Stomach (tissue), 8 donors: ENCODE measurements at regions not wholly inside any gene's neighbourhood (a gene's known extent, or its start where the extent isn't known, plus 50 kb on each side); places are given as distances from the start of the nearest gene placed in this dataset.

Experiments used
- DNase-seq, 2 donors: peaks; one replicate each; pipeline versions ENCODE4 v3.0.0 to v3.0.0-alpha.2; 2013 to 2019
- H3K27ac ChIP-seq, 5 donors: fragments of 200-600 bp in 4 of 5; sonication (generic) in 4 of 5; one replicate each; pipeline ENCODE4 v1.5.1; 2013 to 2019; ENCODE audit warnings: mild to moderate bottlenecking in 1 of 5, moderate library complexity in 1 of 5
- H3K27me3 ChIP-seq, 3 donors: fragments of 200-600 bp; sonication (generic); one replicate each; pipeline ENCODE4 v1.5.1; 2017 to 2019; ENCODE audit warnings: mixed run types in 1 of 3
- H3K36me3 ChIP-seq, 4 donors: fragments of 200-600 bp; sonication (generic); 1 replicate in 3 of 4; 2 replicates in 1 of 4; pipeline ENCODE4 v1.5.1; 2016 to 2019
- H3K4me1 ChIP-seq, 4 donors: fragments of 200-600 bp; sonication (generic); one replicate each; pipeline ENCODE4 v1.5.1; 2016 to 2019
- H3K4me3 ChIP-seq, 4 donors: fragments of 200-600 bp; sonication (generic) in 3 of 4; one replicate each; pipeline ENCODE4 v1.5.1; 2016 to 2019; ENCODE audit warnings: mild to moderate bottlenecking in 1 of 4
- H3K9me3 ChIP-seq, 4 donors: fragments of 200-600 bp; sonication (generic); one replicate each; pipeline ENCODE4 v1.5.1; 2016 to 2019
- EP300 ChIP-seq: sonication (generic); formaldehyde crosslinking; IDR thresholded peaks from one replicate; pipeline ENCODE4 v1.6.1; 2017; ENCODE audit warnings: antibody characterized with exemption
- POLR2A ChIP-seq, 4 donors: fragments of 450-650 bp; IDR thresholded peaks; one replicate each; pipeline ENCODE4 v1.6.1; 2016; ENCODE audit warnings: antibody characterized with exemption in 4 of 4, control low read depth in 2 of 4, mild to moderate bottlenecking in 1 of 4, moderate library complexity in 1 of 4
- POLR2AphosphoS5 ChIP-seq, 3 donors: sonication (generic); formaldehyde crosslinking; IDR thresholded peaks; one replicate each; pipeline ENCODE4 v1.6.1; 2016; ENCODE audit warnings: antibody characterized with exemption in 3 of 3
- WGBS, 5 donors: extraction: QIAGEN DNeasy Blood & Tissue Kit in 3 of 5; methylation state at CpG; one replicate each; pipeline versions ENCODE4 v1.1.5 to v1.1.7; 2013 to 2018; 5-methylcytosine and 5-hydroxymethylcytosine counted together
- intact Hi-C: fragments of 100-400 bp; cut with DNase I; formaldehyde crosslinking; loops from one replicate; pipeline ENCODE4 v1.15.1; 2023; ENCODE audit warnings: low total_unique reads
- TF ChIP-seq, protein P1 (sequence below), 7 experiments: fragments of 450-650 bp in 4 of 7; fragments of 200-600 bp in 3 of 7; sonication (generic) in 3 of 7; IDR thresholded peaks; one replicate each; pipeline ENCODE4 v1.5.1; 2016 to 2019; ENCODE audit warnings: antibody characterized with exemption in 7 of 7, control low read depth in 2 of 7, mild to moderate bottlenecking in 1 of 7
- donor health status: healthy with polysubstance abuse.
- donor health status: Bipolar disorder and iron deficiency.
- donor health status: healthy.

- peaks cover 7 to 39% (median 27%) of the 10 kb centered on the region in 4 donors for H3K4me1 ChIP-seq
- no peaks in the 10 kb centered on the region for H3K27me3 ChIP-seq
- no peak overlapping the region for H3K27ac ChIP-seq
- H3K9me3 ChIP-seq = no peaks in the 10 kb centered on the region
- intact Hi-C loops = no loop called here
- 64 to 79% (median 76%) methylated on average over 6 of the region's 6 CpGs for WGBS, 5 donors
- no peak overlapping the region for H3K4me3 ChIP-seq
- no peak for TF ChIP-seq POLR2AphosphoS5 (IDR thresholded peaks at IDR 0.05)
- TF ChIP-seq, protein P1, sequence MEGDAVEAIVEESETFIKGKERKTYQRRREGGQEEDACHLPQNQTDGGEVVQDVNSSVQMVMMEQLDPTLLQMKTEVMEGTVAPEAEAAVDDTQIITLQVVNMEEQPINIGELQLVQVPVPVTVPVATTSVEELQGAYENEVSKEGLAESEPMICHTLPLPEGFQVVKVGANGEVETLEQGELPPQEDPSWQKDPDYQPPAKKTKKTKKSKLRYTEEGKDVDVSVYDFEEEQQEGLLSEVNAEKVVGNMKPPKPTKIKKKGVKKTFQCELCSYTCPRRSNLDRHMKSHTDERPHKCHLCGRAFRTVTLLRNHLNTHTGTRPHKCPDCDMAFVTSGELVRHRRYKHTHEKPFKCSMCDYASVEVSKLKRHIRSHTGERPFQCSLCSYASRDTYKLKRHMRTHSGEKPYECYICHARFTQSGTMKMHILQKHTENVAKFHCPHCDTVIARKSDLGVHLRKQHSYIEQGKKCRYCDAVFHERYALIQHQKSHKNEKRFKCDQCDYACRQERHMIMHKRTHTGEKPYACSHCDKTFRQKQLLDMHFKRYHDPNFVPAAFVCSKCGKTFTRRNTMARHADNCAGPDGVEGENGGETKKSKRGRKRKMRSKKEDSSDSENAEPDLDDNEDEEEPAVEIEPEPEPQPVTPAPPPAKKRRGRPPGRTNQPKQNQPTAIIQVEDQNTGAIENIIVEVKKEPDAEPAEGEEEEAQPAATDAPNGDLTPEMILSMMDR (IDR thresholded peaks at IDR 0.05) = no peak
- TF ChIP-seq EP300 = no peak
- TF ChIP-seq POLR2A (IDR thresholded peaks at IDR 0.05) = no peak
- H3K36me3 ChIP-seq = no peaks in the 10 kb centered on the region
- DNase-seq = no peak
These were observed 513.7 kb downstream of the RPS24 start for GRCh38 chr10:78547397-78547796.

DNA sequence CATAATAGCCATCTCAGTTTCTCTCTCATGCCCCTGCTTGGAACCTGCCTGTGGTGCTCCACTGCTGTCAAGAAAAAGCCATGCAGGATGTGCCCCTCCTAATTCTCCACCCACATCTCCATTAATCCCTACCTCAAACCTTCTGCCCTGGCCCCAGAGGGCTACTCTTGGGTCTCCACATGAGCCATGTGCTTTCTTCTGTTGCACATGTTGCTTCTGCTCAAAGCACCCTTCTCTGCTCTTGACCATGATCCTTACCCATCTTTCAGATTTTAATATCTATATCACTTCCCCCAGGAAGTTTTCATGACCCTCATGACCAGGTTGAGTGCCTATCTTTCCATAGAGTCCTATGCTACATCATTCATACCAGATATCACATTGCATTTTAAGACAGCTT, 514.2 kb downstream of the RPS24 start:
- no peak for TF ChIP-seq EP300
- TF ChIP-seq POLR2A (IDR thresholded peaks at IDR 0.05) = no peak
- no peak for TF ChIP-seq POLR2AphosphoS5 (IDR thresholded peaks at IDR 0.05)
- TF ChIP-seq, protein P1 (IDR thresholded peaks at IDR 0.05) = no peak
- H3K36me3 ChIP-seq = no peaks in the 10 kb centered on the region
- no peak overlapping the region for H3K4me3 ChIP-seq
- DNase-seq = no peak
- H3K9me3 ChIP-seq = no peaks in the 10 kb centered on the region
- H3K27me3 ChIP-seq = no peaks in the 10 kb centered on the region
- intact Hi-C loops = no loop called here
- H3K4me1 ChIP-seq = peaks cover 10 to 44% (median 28%) of the 10 kb centered on the region in 4 donors
- no peak overlapping the region for H3K27ac ChIP-seq

- H3K27ac ChIP-seq = no peak overlapping the region
- H3K4me1 ChIP-seq = peaks cover 10 to 43% (median 25%) of the 10 kb centered on the region in 4 donors
- H3K27me3 ChIP-seq = no peaks in the 10 kb centered on the region
- H3K36me3 ChIP-seq = no peaks in the 10 kb centered on the region
- TF ChIP-seq, protein P1 (IDR thresholded peaks at IDR 0.05) = no peak
- no peak for TF ChIP-seq EP300
- TF ChIP-seq POLR2AphosphoS5 (IDR thresholded peaks at IDR 0.05) = no peak
- no peak for TF ChIP-seq POLR2A (IDR thresholded peaks at IDR 0.05)
- WGBS, 5 donors = 85 to 96% (median 87%) methylated on average over 3 of the region's 3 CpGs
- DNase-seq = no peak
- no peaks in the 10 kb centered on the region for H3K9me3 ChIP-seq
- no peak overlapping the region for H3K4me3 ChIP-seq
- intact Hi-C loops = no loop called here
These were observed 514.7 kb downstream of the RPS24 start for GRCh38 chr10:78548369-78548768.

DNA sequence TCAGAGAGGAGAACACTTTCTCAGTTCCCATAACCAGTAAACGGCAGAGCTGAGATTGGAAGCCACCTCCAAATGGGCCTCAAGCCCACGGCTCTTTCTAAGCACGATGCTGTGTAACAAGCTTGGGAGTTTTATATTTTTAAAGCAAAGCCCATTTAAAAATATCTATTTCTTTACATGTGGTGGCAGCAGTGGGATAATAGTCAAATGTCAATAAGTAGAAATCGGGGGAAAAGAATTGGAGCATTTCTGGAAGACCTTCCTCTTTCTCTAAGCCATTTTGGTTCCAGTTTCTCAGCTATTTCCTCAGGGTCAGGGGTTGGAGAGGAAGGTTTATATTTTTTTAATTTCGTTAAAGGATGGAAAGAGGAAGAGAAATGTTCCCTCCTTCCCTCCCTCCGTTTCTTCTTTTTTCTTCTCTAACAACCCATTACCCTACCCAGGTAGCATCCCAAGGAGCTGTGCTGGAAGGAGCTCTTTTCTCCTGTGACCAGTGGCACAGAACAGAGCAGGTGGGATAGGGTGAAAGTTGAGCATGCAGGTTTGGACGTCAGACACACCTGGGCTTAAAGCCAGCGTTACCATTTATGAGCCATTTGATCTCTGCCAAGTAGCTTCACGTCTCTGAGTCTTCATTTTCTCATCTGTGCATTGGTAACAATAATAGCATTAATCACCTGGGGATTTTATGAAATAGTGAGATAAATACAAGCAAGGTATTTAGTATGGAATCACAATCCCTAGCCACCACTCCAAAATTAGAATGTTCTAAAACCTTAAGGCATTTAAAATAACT, 515.7 kb downstream of the RPS24 start:
- H3K36me3 ChIP-seq = no peaks in the 10 kb centered on the region

More for the DNA sequence above, 515.7 kb downstream of the RPS24 start:
- TF ChIP-seq EP300 = no peak
- TF ChIP-seq, protein P1 (IDR thresholded peaks at IDR 0.05) = no peak
- no peak for TF ChIP-seq POLR2AphosphoS5 (IDR thresholded peaks at IDR 0.05)
- TF ChIP-seq POLR2A (IDR thresholded peaks at IDR 0.05) = no peak
- no peak for DNase-seq
- intact Hi-C loops = no loop called here
- H3K27me3 ChIP-seq = no peaks in the 10 kb centered on the region
- peaks cover 5 to 34% (median 21%) of the 10 kb centered on the region in 4 donors for H3K4me1 ChIP-seq
- no peak overlapping the region for H3K27ac ChIP-seq
- no peak overlapping the region for H3K4me3 ChIP-seq
- no peaks in the 10 kb centered on the region for H3K9me3 ChIP-seq
- WGBS, 5 donors = 61 to 73% (median 66%) methylated on average over 9 of the region's 9 CpGs
